OCI-M1 (cell line): ENCODE measurements at regions not wholly inside any gene's neighbourhood (a gene's known extent, or its start where the extent isn't known, plus 50 kb on each side); places are given as distances from the start of the nearest gene placed in this dataset.
A peak's percentile ranks its signal among the peaks of the same experiment; 100 is the strongest.

Source experiments
- DNase-seq: peaks from one replicate; lab custom pipeline; 2025; lab: John Stamatoyannopoulos, UW

GRCh38 chr7:115083935-115084334 is 162.0 kb downstream of the MDFIC start:
- no peak for DNase-seq

- no peak for DNase-seq
These were observed 159.9 kb downstream of the MDFIC start for GRCh38 chr7:115081772-115082171.

DNA sequence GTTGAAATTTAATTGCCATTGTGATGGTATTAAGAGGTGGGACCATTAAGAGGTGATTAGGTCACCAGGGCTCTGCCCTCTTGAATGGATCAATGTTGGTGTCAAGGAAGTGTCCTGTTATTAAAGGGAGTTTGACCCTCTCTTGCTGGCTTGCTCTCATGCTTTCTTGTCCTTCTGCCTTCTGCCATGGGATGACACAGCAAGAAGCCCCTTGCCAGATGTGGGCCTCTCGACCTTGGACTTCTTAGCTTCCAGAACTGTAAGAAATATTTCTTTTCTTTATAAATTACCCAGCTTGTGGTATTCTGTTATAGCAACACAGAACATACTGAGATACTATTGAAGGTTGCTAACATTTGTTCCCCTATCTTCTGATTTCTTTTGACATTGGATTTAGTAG is 157.0 kb downstream of the MDFIC start:
- no peak for DNase-seq

DNA sequence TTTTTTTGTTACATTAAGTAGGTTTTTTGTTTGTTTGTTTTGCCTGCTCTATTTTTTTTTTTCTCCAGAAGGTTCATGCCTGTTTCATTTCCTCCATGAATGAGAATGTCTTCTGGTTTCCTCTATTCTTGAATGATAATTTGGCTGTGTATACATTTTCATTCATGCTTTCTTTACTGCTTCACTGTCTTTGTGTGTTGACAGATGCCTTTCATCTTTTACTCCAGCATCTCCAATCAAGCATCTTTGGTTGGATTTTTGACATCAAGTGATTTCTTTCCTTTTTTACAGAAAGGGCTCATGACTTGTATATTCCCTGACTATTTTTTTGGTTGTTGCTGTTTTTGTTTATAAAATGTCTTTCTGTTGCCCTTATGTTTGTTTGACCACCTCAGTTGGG is 156.5 kb downstream of the MDFIC start:
- DNase-seq: no peak

DNA sequence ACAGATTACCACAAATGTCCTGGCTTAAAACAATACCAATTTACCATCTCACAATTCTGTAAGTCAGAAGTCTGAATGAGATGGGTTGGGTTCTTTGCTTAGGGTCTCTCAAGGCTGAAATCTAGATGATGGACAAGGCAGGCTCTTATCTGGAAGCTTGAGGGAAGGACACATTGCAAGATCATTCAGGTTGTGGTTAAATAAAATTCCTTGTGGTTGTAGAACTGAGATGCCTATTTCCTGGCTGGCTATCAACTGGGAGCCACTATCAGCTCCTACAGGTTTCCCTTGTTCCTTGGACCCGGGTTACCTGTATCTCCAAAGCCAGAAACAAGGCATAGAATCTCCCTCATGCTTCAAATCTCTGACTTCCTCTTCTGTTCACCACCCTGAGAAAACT is 148.4 kb downstream of the MDFIC start:
- DNase-seq: peak; percentile 7
